ENCODE measurements at regions not wholly inside any gene's neighbourhood (a gene's known extent, or its start where the extent isn't known, plus 50 kb on each side); places are given as distances from the start of the nearest gene placed in this dataset.
"Not testable (repeated sequence)": the region's sequence is repeated elsewhere in the genome, so short reads cannot be mapped to it uniquely, and the experiment has no call there.

DNA sequence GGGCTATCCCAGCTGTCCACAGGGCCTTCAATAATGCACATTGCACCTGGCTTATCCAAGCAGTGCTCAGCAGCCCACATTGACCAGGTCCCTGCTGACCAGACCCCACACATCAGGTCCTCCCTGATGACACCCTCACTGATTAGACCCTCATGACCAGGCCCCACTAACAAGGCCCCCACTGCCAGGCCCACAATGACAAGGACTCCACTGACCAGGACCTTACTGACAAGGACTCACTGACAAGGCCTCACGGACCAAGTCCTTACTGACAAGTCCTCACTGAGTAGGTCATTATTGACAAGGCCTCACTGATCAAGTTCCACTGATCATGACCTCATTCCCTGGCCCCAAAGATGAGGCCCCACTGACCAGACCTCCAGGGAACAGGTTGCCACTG, 3837.8 kb upstream of the OR11H1 start:
- not testable (repeated sequence) for DNase-seq

DNA sequence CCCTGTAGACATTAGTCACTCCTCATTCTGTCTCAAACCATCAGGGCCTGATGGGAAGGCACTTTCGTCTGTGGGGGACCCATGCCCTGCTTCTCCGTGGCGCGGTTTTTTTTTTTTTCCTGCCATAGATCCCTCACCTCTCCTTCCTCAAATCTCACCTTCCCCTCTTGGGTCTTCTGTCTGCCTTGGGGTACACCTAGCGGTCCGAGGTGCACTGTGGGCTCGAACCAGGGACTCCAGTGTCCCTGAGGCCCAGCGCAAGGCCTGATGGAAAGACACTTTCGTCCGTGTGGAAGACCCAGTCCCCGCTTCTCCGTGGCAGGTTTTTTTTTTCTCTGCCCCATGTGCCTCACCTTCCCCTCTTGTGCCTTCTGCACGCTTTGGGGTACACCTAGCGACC, 3824.4 kb upstream of the OR11H1 start:
- peak; percentile 0 for DNase-seq

DNA sequence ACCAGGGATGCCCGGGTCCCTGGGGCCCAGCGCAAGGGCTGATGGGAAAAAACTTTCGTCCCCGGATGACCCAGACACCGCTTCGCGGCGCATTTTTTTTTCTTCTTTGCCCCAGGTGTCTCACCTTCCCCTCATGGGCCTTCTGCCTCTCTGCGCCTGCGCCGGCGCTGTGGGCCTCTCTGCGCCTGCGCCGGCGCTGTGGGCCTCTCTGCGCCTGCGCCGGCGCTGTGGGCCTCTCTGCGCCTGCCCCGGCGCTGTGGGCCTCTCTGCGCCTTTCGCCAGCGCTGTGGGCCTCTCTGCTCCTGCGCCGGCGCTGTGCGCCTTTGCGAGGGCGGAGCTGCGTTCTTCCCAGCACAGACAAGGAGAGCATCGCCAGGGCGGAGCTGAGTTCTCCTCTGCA, 3821.2 kb upstream of the OR11H1 start:
- not testable (repeated sequence) for DNase-seq

Measured in retina (tissue), 1 donor.